ENCODE measurements at regions not wholly inside any gene's neighbourhood (a gene's known extent, or its start where the extent isn't known, plus 50 kb on each side); places are given as distances from the start of the nearest gene placed in this dataset.

GRCh38 chr18:60889442-60889841, 443.8 kb upstream of the CDH20 start:
- intact Hi-C loops (cut with DNase I, micrococcal nuclease), result no loop called here
- Histone ChIP-seq H3K4me3 (no peak overlapping the region), H3K4me1 (ENCODE audit: low read depth) (no peaks in the 10 kb centered on the region), H3K9me3 (no peaks in the 10 kb centered on the region), H3K36me3 (ENCODE audit: low read depth) (no peaks in the 10 kb centered on the region)
- DNase-seq (no peak), ATAC-seq (no peak)
- no peak for TF ChIP-seq CTCF (IDR thresholded peaks at IDR 0.05)

- no peaks in the 10 kb centered on the region for H3K9me3 ChIP-seq
- H3K4me3 ChIP-seq, result no peak overlapping the region
- intact Hi-C loops (cut with DNase I, micrococcal nuclease), result no loop called here
- DNase-seq (no peak), ATAC-seq (no peak)
- H3K36me3 ChIP-seq (ENCODE audit: low read depth), result no peaks in the 10 kb centered on the region
- H3K4me1 ChIP-seq (ENCODE audit: low read depth), result no peaks in the 10 kb centered on the region
- no peak for TF ChIP-seq CTCF (IDR thresholded peaks at IDR 0.05)
Observed at GRCh38 chr18:60891936-60892335, 441.3 kb upstream of the CDH20 start.

- TF ChIP-seq CTCF (IDR thresholded peaks at IDR 0.05), result no peak
- intact Hi-C loops (cut with DNase I, micrococcal nuclease), result no loop called here
- DNase-seq (no peak), ATAC-seq (no peak)
- Histone ChIP-seq H3K4me3 (no peak overlapping the region), H3K36me3 (ENCODE audit: low read depth) (no peaks in the 10 kb centered on the region), H3K4me1 (ENCODE audit: low read depth) (no peaks in the 10 kb centered on the region), H3K9me3 (no peaks in the 10 kb centered on the region)
Observed at GRCh38 chr18:60892441-60892840, 440.8 kb upstream of the CDH20 start.

GRCh38 chr18:60892855-60893254, 440.4 kb upstream of the CDH20 start:
- ATAC-seq, result peak; percentile 27
- no peak for TF ChIP-seq CTCF (IDR thresholded peaks at IDR 0.05)
- intact Hi-C loops (cut with DNase I, micrococcal nuclease), result no loop called here
- Histone ChIP-seq H3K9me3 (no peaks in the 10 kb centered on the region), H3K36me3 (ENCODE audit: low read depth) (no peaks in the 10 kb centered on the region), H3K4me1 (ENCODE audit: low read depth) (no peaks in the 10 kb centered on the region), H3K4me3 (no peak overlapping the region)
- DNase-seq, result no peak

- Histone ChIP-seq H3K4me3 (no peak overlapping the region), H3K36me3 (ENCODE audit: low read depth) (no peaks in the 10 kb centered on the region), H3K9me3 (no peaks in the 10 kb centered on the region), H3K4me1 (ENCODE audit: low read depth) (no peaks in the 10 kb centered on the region)
- ATAC-seq (no peak), DNase-seq (no peak)
- intact Hi-C loops (cut with DNase I, micrococcal nuclease), result no loop called here
- TF ChIP-seq CTCF (IDR thresholded peaks at IDR 0.05), result no peak
Observed at GRCh38 chr18:60893355-60894097, 439.7 kb upstream of the CDH20 start.

Measured in mucosa of descending colon (tissue), 3 donors.